GM18520 (cell line): ENCODE measurements at regions not wholly inside any gene's neighbourhood (a gene's known extent, or its start where the extent isn't known, plus 50 kb on each side); places are given as distances from the start of the nearest gene placed in this dataset.
"Not testable (repeated sequence)": the region's sequence is repeated elsewhere in the genome, so short reads cannot be mapped to it uniquely, and the experiment has no call there.

Source experiments
- ATAC-seq: cut with Tn5 transposase; IDR thresholded peaks from one replicate; pipeline ENCODE4 v1.9.1; 2021; ENCODE audit not compliant: unreplicated experiment

- no peak for ATAC-seq
Observed at GRCh38 chr12:131530422-131530821, 180.5 kb upstream of the SFSWAP start.

DNA sequence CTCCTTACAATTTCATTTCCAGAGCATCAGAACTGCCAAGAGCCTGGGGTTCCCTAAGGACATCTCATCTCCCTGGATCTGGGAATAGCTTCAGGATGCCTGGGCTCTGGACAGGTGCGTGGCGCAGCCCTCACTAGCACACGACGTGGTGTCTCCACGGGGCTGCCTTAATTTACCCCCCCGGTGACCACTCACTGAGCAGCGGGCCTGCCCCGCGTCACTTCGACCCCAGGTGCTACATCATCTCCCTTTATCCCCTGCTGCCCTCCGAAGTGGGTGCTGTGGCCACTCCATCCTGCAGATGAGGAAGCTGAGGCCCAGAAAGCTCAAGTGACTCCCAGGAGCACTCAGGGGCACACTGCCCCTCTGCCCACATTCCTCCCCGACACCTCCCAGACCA, 177.8 kb upstream of the SFSWAP start:
- no peak for ATAC-seq

GRCh38 chr12:131535779-131536178, 175.1 kb upstream of the SFSWAP start:
- ATAC-seq, result no peak

GRCh38 chr12:131536337-131536736, 174.6 kb upstream of the SFSWAP start:
- ATAC-seq, result no peak

DNA sequence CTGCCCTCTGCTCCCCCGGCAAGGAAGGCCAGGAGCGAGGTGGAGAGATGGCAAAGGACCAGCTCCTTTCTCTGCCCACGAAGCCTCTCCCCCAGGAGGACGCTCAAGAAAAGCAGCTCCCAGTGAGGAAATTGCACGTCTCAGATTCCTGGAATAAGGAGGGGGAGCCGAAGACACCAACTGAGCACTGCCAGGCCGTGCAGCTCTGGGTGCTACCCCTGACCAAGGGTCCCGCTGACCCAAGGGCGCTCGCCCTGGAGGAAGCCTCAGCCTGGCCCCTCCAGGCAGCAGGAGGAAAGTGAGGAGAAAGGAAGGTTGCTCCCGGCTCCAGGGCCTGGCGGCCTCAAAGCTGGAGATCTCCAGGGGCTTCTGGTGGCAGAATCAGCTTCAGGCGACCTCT, 174.1 kb upstream of the SFSWAP start:
- ATAC-seq, result no peak

DNA sequence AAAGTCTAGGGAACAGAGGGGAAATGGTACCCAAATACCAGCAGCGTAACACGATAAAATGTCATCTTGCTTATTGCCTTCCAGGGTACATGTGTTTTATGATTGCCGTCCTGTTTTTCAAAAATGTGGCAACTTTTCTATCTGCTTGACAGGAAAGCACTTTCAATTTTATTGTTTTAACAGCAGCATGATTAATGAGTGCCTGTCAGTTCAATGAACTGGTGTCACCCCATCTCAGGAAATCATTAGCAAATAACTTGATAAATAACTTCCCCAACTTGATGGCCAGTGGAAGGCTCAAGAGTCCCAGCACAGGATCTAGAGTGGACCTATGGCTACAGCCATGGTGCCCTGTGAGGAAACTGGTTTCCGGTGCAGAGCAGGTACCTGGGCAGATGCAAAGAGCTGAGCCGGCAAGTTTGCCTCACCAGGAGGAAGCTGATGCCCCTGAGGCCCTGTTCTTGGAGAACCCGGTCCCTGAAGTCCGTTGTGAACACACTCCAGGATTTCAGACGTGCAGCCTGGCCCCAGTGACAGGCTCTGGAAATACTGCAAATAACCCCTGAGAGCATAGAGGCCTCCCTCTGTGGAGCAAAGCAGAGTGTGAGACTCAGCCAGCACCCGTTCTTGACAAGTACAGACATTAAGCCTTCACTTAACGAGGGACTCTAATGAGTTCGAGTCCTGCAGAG, 173.5 kb upstream of the SFSWAP start:
- no peak for ATAC-seq

DNA sequence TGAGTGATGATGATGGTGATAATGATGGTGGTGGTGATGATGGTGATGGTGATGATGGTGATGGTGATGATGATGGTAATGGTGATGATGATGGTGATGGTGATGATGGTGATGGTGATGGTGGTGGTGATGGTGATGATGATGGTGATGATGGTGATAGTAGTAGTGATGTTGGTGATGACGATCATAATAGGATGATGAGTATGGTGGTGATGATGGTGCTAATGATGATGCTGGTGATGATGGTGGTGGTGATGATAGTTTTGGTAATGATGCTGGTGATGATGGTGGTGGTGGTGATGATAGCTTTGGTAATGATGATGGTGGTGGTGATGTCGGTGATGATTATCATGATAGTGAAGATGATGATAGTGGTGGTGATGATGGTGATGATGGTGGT, 171.5 kb upstream of the SFSWAP start:
- no peak for ATAC-seq

- ATAC-seq, result no peak
Observed at GRCh38 chr12:131540138-131540623, 170.7 kb upstream of the SFSWAP start.

- not testable (repeated sequence) for ATAC-seq
Observed at GRCh38 chr12:131541512-131541911, 169.4 kb upstream of the SFSWAP start.

GRCh38 chr12:131542351-131542750, 168.5 kb upstream of the SFSWAP start:
- ATAC-seq, result no peak

DNA sequence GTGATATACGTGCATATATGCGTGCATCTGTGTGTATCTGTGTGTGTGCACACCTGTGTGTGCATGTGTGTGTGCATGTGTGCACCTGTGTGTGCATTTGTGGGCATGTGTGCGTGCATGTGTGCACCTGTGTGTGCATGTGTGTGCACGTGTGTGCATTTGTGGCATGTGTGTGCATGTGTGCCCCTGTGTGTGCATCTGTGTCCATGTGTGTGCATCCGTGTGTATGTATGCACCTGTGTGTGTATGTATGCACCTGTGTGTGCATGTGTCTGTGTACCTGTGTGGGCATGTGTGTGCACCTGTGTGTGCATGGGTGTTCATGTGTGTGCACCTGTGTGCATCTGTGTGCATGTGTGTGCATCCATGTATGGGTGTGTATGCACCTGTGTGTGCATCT, 167.8 kb upstream of the SFSWAP start:
- ATAC-seq, result no peak

DNA sequence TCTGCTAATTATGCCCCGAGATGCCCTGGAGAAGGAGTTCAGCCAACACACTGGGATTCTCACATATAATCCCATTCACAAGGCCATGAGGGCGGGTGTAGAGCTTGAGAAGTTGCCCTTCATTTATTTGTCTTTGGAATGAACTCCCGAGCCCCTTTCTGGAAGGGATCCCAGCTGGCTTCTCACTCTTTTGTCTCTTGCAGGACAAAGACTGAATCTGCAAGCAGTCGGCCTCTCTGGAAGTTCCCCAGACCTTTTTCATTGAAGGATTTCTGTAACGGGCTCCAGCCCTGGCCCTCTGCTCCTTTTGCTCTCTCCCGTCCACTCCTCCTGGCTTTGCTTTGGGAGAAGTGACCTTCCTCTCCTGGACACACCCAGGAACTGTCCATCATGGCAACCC, 163.3 kb upstream of the SFSWAP start:
- no peak for ATAC-seq

DNA sequence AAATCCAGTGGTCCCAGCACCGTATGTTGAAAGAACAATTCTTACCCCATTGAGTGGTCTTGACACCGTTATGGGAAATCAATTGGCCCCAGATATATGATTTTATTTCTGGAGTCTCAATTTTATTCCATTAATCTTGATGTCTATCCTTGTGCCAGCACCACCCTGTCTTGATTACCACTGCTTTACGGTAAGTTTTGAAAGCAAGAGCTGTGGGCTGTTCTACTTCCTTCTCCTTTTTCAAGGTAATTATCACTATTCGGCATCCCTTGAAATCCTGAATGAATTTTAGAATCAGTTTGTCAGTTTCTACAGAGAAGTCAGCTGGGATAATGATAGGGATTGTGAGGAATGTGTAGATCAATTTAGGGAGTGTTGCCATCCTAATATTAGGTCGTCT, 160.8 kb upstream of the SFSWAP start:
- no peak for ATAC-seq

DNA sequence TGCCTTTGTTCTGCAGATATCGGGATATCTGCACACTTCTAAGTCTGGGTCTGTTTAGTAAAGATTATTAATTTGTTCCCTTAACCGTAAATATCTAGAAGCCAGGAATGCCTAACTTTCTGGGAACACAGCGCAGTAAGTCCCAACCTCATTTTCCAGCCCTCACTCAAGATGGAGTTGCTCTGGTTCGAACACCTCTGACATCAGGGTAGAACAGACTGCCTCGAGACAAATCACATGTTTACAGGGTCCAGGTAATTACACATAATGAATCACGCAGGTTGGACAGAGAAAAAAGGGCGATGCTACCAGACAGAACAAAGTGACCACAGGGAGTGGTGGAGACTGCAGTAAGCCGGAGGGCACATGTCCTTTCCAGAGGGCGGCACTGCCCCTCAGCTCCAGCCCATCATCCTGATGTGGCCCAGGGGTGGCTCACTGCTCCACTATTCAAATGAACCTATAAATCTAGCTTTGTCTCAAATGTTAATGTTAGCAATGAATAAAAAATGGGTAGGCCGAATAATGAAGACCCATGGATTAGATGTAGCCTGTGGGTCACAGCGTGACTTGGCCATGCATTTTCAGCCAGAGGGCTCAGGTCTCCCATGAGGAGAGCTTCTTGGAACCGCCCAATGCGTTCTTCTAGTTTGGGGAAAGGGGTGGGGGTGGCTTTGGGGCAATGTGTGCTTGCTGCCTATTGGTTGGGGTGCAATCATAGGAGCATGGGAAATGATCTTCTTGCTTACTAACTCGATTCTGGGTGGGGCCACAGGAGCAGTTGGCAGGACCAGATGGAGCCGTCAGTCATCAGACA, 159.0 kb upstream of the SFSWAP start:
- ATAC-seq, result no peak

GRCh38 chr12:131552492-131552863, 158.4 kb upstream of the SFSWAP start:
- no peak for ATAC-seq

GRCh38 chr12:131553096-131553777, 157.7 kb upstream of the SFSWAP start:
- no peak for ATAC-seq

DNA sequence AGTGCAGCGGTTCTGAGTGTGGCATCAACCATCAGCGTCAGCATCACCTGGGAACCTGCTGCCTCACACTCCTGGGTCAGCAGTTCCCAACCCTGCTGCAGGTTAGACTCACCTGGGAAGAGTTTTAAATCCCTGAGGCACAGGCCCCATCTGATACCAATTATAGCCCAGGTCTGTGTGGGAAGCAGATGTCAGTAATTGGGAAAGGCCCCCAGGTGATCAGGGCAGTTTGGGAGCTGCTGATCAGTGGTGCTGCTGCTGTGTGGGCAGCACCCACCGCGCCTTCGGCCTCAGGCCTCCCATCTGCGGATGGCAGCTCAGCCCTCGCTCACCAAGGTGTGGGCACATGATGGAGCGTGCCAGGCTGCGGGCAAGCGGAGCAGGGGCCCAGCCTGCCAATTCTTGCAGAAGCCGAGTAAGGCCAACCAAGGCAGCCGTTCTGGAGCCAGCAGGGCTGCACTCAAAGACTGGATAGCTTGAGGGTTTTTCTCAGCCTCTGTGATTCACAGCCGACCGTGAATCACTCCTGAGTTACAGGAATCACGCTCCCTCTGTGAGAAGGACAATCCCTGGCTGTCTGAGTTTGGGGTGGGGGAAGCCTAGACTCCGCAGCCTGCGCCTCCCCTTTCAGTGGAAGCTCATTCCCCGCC, 155.6 kb upstream of the SFSWAP start:
- ATAC-seq, result no peak

DNA sequence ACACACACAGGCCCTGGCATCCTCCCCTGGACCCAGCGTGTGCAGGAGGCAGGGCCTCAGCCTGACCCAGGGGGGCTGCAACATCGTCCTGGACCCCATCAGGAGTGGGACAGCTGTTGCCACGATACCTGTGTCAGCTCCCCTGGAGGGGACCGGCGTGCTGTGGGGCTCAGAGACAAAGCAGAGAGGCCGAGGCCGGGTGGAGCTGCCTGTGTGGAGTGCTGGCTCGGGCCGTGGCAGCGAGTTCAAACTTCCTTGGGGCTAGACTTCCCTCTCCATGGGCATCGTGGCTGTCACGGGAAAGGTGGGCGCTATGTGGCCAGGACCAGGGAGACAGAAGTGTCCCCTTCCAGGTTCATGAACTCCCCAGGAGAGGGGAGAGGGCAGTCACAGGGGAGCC, 155.0 kb upstream of the SFSWAP start:
- ATAC-seq, result no peak

GRCh38 chr12:131557078-131557709, 153.7 kb upstream of the SFSWAP start:
- no peak for ATAC-seq

- ATAC-seq, result no peak
Observed at GRCh38 chr12:131559517-131560516, 151.1 kb upstream of the SFSWAP start.
